ENCODE measurements at regions not wholly inside any gene's neighbourhood (a gene's known extent, or its start where the extent isn't known, plus 50 kb on each side); places are given as distances from the start of the nearest gene placed in this dataset.

- no peak for TF ChIP-seq POLR2A (IDR thresholded peaks at IDR 0.05)
- TF ChIP-seq, protein P1, sequence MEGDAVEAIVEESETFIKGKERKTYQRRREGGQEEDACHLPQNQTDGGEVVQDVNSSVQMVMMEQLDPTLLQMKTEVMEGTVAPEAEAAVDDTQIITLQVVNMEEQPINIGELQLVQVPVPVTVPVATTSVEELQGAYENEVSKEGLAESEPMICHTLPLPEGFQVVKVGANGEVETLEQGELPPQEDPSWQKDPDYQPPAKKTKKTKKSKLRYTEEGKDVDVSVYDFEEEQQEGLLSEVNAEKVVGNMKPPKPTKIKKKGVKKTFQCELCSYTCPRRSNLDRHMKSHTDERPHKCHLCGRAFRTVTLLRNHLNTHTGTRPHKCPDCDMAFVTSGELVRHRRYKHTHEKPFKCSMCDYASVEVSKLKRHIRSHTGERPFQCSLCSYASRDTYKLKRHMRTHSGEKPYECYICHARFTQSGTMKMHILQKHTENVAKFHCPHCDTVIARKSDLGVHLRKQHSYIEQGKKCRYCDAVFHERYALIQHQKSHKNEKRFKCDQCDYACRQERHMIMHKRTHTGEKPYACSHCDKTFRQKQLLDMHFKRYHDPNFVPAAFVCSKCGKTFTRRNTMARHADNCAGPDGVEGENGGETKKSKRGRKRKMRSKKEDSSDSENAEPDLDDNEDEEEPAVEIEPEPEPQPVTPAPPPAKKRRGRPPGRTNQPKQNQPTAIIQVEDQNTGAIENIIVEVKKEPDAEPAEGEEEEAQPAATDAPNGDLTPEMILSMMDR (IDR thresholded peaks at IDR 0.05), result no peak
Measured at GRCh38 chr2:19232312-19232711, 126.1 kb downstream of the OSR1 start.

All from esophagus squamous epithelium (tissue), 4 donors.